ENCODE measurements at regions not wholly inside any gene's neighbourhood (a gene's known extent, or its start where the extent isn't known, plus 50 kb on each side); places are given as distances from the start of the nearest gene placed in this dataset.

DNA sequence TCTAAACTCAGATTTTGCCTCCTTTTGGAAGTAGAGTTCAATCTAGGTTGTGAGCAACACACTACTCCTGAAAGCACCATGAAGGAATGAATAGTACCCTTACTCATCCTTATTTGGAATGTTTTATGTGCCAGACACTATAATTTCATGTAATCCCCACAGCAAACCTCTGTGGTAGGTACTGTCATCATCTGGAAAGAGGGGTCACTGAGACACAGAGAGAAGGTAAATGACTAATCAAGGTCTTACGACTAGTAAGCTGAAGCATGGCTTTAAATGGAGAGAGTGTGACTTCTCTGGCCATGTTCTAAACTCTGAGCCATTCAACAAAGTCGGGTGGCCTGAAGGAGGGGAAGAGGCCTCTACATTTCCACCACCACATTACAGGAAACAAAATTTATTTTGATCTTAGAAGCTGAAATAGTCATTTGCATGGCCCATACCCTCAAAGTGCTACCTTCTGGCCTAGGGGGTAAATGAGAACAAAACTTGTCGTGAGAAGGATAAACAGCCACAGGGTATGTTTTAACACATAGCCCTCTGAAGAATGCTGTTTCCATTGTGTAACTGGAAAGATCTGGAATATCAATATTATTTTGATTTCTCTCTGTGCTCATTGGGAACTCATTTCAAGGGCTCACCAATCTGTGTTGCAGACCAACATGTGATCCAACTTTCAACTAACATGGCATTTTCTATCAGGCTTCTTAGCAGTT, 180.8 kb upstream of the RFC3 start:
- TF ChIP-seq, protein P1, sequence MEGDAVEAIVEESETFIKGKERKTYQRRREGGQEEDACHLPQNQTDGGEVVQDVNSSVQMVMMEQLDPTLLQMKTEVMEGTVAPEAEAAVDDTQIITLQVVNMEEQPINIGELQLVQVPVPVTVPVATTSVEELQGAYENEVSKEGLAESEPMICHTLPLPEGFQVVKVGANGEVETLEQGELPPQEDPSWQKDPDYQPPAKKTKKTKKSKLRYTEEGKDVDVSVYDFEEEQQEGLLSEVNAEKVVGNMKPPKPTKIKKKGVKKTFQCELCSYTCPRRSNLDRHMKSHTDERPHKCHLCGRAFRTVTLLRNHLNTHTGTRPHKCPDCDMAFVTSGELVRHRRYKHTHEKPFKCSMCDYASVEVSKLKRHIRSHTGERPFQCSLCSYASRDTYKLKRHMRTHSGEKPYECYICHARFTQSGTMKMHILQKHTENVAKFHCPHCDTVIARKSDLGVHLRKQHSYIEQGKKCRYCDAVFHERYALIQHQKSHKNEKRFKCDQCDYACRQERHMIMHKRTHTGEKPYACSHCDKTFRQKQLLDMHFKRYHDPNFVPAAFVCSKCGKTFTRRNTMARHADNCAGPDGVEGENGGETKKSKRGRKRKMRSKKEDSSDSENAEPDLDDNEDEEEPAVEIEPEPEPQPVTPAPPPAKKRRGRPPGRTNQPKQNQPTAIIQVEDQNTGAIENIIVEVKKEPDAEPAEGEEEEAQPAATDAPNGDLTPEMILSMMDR (IDR thresholded peaks at IDR 0.05), result no peak
- TF ChIP-seq POLR2A (IDR thresholded peaks at IDR 0.05) (no peak), EP300 (IDR thresholded peaks at IDR 0.05) (no peak)

Measured in ovary (tissue), 3 donors.